Ovary (tissue), 3 donors: ENCODE measurements at regions not wholly inside any gene's neighbourhood (a gene's known extent, or its start where the extent isn't known, plus 50 kb on each side); places are given as distances from the start of the nearest gene placed in this dataset.

Experiments used
- EP300 ChIP-seq: sonication (generic); formaldehyde crosslinking; IDR thresholded peaks from one replicate; pipeline ENCODE4 v1.6.1; 2017; ENCODE audit warnings: antibody characterized with exemption
- TF ChIP-seq, protein P1 (sequence below), 3 donors: fragments of 450-650 bp in 2 of 3; fragments of 200-600 bp in 1 of 3; IDR thresholded peaks; one replicate each; pipeline versions ENCODE4 v1.5.1 to v1.8.0; 2016 to 2022; ENCODE audit warnings: antibody characterized with exemption in 3 of 3, mild to moderate bottlenecking in 1 of 3
- donor health status: DM: no; HTN: no; CAD: no.

DNA sequence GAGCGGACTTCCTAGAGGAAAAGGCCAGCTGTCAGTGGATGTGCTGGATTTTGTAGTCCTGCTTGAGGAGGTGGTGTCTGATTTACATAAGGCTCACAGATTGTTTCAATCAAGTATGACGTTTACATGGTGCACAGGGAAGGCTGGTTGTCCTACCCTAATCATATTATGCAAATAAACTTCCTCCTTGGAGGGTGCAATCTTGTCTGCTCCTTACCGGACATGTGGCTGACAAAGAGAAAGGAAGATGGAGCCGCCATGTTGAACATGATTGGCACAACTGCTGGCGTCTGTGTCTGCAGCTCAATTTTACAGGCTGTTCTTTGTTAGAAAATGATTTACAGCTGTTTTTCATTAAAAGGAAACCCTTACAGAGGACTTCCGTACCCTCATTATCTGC, 1656.1 kb downstream of the KCNT2 start:
- TF ChIP-seq, protein P1, sequence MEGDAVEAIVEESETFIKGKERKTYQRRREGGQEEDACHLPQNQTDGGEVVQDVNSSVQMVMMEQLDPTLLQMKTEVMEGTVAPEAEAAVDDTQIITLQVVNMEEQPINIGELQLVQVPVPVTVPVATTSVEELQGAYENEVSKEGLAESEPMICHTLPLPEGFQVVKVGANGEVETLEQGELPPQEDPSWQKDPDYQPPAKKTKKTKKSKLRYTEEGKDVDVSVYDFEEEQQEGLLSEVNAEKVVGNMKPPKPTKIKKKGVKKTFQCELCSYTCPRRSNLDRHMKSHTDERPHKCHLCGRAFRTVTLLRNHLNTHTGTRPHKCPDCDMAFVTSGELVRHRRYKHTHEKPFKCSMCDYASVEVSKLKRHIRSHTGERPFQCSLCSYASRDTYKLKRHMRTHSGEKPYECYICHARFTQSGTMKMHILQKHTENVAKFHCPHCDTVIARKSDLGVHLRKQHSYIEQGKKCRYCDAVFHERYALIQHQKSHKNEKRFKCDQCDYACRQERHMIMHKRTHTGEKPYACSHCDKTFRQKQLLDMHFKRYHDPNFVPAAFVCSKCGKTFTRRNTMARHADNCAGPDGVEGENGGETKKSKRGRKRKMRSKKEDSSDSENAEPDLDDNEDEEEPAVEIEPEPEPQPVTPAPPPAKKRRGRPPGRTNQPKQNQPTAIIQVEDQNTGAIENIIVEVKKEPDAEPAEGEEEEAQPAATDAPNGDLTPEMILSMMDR (IDR thresholded peaks at IDR 0.05) = no peak
- TF ChIP-seq EP300 = no peak
